ENCODE measurements at regions not wholly inside any gene's neighbourhood (a gene's known extent, or its start where the extent isn't known, plus 50 kb on each side); places are given as distances from the start of the nearest gene placed in this dataset.

DNA sequence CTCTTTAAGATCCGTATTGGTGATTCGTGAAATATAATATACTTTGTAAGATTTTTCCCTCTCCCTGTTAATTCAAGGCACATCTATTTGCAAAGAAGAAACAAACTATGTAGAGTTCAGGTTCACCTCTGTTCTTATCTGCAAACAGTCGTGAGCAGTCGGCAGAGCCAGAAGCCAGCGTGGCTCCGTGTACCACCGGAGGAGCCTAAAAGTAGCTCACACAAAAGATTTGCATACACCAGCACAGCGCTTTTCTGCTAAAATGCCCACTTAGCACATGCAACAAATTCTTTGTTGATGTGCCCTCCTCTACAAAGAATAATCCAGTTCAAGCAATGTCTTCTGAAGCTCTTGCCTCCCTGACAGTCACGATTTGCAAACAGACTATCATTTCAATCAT lies 416.0 kb upstream of the TENM3 start:
- FAIRE-seq (no peak), DNase-seq (no peak)
- Histone ChIP-seq H3K36me3 (ENCODE audit: control insufficient read depth in 2 of 3, insufficient read depth in 3 of 3, low read length in 3 of 3) (no peaks in the 10 kb centered on the region), H3K27me3 (ENCODE audit: control insufficient read depth, insufficient read depth, low read length) (no peaks in the 10 kb centered on the region), H3K4me3 (ENCODE audit: low read length in 3 of 3) (no peak overlapping the region), H3K9me3 (ENCODE audit: control insufficient read depth in 2 of 3, insufficient read depth in 1 of 3, low read length in 3 of 3) (no peaks in the 10 kb centered on the region), H3K4me1 (ENCODE audit: control insufficient read depth in 2 of 3, insufficient read depth in 2 of 3, low read depth in 1 of 3, low read length in 3 of 3) (no peaks in the 10 kb centered on the region), H3K9ac (ENCODE audit: low read length in 3 of 3) (no peak overlapping the region), H3K27ac (ENCODE audit: low read depth in 2 of 2, low read length in 2 of 2) (no peak overlapping the region)
- intact Hi-C loops (cut with DNase I) = no loop called here
- TF ChIP-seq, protein P1, sequence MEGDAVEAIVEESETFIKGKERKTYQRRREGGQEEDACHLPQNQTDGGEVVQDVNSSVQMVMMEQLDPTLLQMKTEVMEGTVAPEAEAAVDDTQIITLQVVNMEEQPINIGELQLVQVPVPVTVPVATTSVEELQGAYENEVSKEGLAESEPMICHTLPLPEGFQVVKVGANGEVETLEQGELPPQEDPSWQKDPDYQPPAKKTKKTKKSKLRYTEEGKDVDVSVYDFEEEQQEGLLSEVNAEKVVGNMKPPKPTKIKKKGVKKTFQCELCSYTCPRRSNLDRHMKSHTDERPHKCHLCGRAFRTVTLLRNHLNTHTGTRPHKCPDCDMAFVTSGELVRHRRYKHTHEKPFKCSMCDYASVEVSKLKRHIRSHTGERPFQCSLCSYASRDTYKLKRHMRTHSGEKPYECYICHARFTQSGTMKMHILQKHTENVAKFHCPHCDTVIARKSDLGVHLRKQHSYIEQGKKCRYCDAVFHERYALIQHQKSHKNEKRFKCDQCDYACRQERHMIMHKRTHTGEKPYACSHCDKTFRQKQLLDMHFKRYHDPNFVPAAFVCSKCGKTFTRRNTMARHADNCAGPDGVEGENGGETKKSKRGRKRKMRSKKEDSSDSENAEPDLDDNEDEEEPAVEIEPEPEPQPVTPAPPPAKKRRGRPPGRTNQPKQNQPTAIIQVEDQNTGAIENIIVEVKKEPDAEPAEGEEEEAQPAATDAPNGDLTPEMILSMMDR (IDR thresholded peaks at IDR 0.05; ENCODE audit: borderline replicate concordance, extremely low read depth, insufficient read depth) = no peak

DNA sequence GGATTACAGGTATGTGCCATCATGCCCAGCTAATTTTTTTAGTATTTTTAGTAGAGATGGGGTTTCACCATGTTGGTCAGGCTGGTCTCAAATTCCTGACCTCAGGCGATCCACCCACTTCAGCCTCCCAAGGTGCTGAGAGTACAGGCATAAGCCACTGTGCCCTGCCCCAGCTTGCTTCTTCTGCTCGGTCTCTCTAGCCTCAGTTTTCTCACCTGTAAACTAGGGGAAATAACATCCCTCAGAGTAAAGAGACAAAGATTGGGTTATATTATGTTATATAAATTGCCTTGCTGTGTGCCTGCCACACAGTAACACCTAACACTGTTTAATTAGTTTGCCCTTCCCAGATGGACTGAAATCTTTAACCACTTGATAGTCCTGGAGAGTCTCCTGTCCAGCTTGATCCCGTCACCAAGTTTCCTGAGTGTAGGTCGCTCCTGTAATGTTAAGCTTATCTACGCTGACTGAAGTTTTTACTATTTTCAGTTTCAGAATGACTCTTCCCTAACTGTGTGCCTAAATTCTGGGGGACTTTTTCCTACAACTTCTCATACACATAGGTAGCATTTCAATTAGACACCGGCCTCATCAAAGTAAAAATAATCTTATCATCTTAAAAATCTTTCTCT lies 412.7 kb upstream of the TENM3 start:
- DNase-seq (no peak), FAIRE-seq (no peak)
- Histone ChIP-seq H3K4me1 (ENCODE audit: control insufficient read depth in 2 of 3, insufficient read depth in 2 of 3, low read depth in 1 of 3, low read length in 3 of 3) (no peaks in the 10 kb centered on the region), H3K27ac (ENCODE audit: low read depth in 2 of 2, low read length in 2 of 2) (no peak overlapping the region), H3K27me3 (ENCODE audit: control insufficient read depth, insufficient read depth, low read length) (no peaks in the 10 kb centered on the region), H3K36me3 (ENCODE audit: control insufficient read depth in 2 of 3, insufficient read depth in 3 of 3, low read length in 3 of 3) (no peaks in the 10 kb centered on the region), H3K4me3 (ENCODE audit: low read length in 3 of 3) (no peak overlapping the region), H3K9ac (ENCODE audit: low read length in 3 of 3) (no peak overlapping the region), H3K9me3 (ENCODE audit: control insufficient read depth in 2 of 3, insufficient read depth in 1 of 3, low read length in 3 of 3) (no peaks in the 10 kb centered on the region)
- intact Hi-C loops (cut with DNase I) = no loop called here
- TF ChIP-seq, protein P1 (IDR thresholded peaks at IDR 0.05; ENCODE audit: borderline replicate concordance, extremely low read depth, insufficient read depth) = no peak

DNA sequence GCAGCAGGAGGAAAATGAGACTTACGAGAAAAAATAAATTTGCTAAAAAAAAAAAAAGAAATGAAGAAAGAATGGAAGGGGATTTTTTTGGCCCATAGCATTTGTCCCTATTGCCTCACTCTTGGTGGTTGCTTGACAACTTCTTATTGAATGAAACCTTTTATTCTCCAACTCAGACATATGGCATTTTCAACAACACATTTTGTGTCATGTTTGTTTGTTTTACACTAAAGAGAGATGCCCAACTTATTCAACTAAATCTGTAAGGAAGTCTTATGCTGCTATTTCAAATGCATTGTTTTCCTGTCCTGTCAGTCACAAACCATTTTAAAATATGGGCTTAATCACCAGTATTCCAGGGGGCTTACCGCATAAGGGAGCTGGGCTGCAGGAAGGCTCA lies 409.1 kb upstream of the TENM3 start:
- H3K4me3 ChIP-seq (ENCODE audit: low read length in 3 of 3) = no peak overlapping the region
- intact Hi-C loops (cut with DNase I) = no loop called here
- TF ChIP-seq, protein P1 (IDR thresholded peaks at IDR 0.05; ENCODE audit: borderline replicate concordance, extremely low read depth, insufficient read depth) = no peak
- no peak for DNase-seq
- H3K27ac ChIP-seq (ENCODE audit: low read depth in 2 of 2, low read length in 2 of 2) = no peak overlapping the region
- no peaks in the 10 kb centered on the region for H3K4me1 ChIP-seq (ENCODE audit: control insufficient read depth in 2 of 3, insufficient read depth in 2 of 3, low read depth in 1 of 3, low read length in 3 of 3)
- H3K9me3 ChIP-seq (ENCODE audit: control insufficient read depth in 2 of 3, insufficient read depth in 1 of 3, low read length in 3 of 3) = no peaks in the 10 kb centered on the region
- H3K27me3 ChIP-seq (ENCODE audit: control insufficient read depth, insufficient read depth, low read length) = no peaks in the 10 kb centered on the region
- H3K36me3 ChIP-seq (ENCODE audit: control insufficient read depth in 2 of 3, insufficient read depth in 3 of 3, low read length in 3 of 3) = no peaks in the 10 kb centered on the region
- no peak overlapping the region for H3K9ac ChIP-seq (ENCODE audit: low read length in 3 of 3)
- no peak for FAIRE-seq

DNA sequence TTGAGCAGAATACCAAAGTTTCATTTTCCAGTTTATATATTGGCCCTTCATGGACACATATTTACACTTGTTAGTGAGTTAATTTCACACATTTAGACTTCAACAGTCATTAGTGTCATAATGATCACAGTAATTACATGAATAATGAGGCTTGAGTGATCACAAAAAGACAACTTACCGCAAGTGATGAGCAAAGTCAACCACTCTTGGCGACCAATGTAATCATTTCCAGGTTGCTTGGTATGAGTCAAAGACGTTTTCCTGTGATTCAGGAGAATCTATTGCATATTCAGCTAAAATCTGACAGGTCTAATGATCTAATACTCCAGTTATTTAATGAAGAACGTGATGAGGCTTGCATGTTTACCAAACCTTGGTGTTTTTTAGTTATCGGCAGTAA lies 407.9 kb upstream of the TENM3 start:
- no peak for DNase-seq
- no peaks in the 10 kb centered on the region for H3K4me1 ChIP-seq (ENCODE audit: control insufficient read depth in 2 of 3, insufficient read depth in 2 of 3, low read depth in 1 of 3, low read length in 3 of 3)
- intact Hi-C loops (cut with DNase I) = no loop called here
- H3K9ac ChIP-seq (ENCODE audit: low read length in 3 of 3) = no peak overlapping the region
- H3K27ac ChIP-seq (ENCODE audit: low read depth in 2 of 2, low read length in 2 of 2) = no peak overlapping the region
- no peaks in the 10 kb centered on the region for H3K9me3 ChIP-seq (ENCODE audit: control insufficient read depth in 2 of 3, insufficient read depth in 1 of 3, low read length in 3 of 3)
- H3K4me3 ChIP-seq (ENCODE audit: low read length in 3 of 3) = no peak overlapping the region
- TF ChIP-seq, protein P1 (IDR thresholded peaks at IDR 0.05; ENCODE audit: borderline replicate concordance, extremely low read depth, insufficient read depth) = no peak
- H3K27me3 ChIP-seq (ENCODE audit: control insufficient read depth, insufficient read depth, low read length) = no peaks in the 10 kb centered on the region
- no peaks in the 10 kb centered on the region for H3K36me3 ChIP-seq (ENCODE audit: control insufficient read depth in 2 of 3, insufficient read depth in 3 of 3, low read length in 3 of 3)
- FAIRE-seq = no peak

Data from kidney (tissue), 13 donors.